Testis (tissue), 2 donors: ENCODE measurements at regions not wholly inside any gene's neighbourhood (a gene's known extent, or its start where the extent isn't known, plus 50 kb on each side); places are given as distances from the start of the nearest gene placed in this dataset.

ENCODE experiments used
- POLR2A ChIP-seq: fragments of 450-650 bp; IDR thresholded peaks from one replicate; pipeline ENCODE4 v1.6.1; 2017; ENCODE audit warnings: antibody characterized with exemption, mild to moderate bottlenecking, moderate library complexity
- TF ChIP-seq, protein P1 (sequence below), 3 experiments: fragments of 450-650 bp in 2 of 3; fragments of 200-600 bp in 1 of 3; sonication (generic) in 1 of 3; IDR thresholded peaks; one replicate each; pipeline ENCODE4 v1.5.1; 2016 to 2019; ENCODE audit warnings: antibody characterized with exemption in 3 of 3, mild to moderate bottlenecking in 2 of 3, moderate library complexity in 1 of 3

DNA sequence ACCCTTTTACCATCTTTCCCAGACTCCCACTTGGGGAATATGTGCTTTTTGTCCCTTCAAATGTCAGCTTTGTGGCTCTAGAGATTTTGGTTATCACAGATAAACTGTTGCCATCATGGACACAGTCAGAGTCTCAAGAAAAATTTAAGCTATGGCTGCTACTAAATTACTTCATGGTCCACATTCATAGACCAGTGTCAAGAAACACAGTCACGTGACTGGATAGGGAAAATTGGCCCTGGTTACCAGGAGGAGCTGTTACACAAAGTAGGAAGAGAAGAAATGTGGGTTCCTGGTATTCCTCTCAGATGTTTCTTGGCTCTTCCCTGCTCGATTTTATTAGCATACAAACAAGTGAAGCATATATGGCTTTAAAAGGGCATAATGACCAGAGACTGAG, 348.9 kb downstream of the NDFIP2 start:
- TF ChIP-seq, protein P1, sequence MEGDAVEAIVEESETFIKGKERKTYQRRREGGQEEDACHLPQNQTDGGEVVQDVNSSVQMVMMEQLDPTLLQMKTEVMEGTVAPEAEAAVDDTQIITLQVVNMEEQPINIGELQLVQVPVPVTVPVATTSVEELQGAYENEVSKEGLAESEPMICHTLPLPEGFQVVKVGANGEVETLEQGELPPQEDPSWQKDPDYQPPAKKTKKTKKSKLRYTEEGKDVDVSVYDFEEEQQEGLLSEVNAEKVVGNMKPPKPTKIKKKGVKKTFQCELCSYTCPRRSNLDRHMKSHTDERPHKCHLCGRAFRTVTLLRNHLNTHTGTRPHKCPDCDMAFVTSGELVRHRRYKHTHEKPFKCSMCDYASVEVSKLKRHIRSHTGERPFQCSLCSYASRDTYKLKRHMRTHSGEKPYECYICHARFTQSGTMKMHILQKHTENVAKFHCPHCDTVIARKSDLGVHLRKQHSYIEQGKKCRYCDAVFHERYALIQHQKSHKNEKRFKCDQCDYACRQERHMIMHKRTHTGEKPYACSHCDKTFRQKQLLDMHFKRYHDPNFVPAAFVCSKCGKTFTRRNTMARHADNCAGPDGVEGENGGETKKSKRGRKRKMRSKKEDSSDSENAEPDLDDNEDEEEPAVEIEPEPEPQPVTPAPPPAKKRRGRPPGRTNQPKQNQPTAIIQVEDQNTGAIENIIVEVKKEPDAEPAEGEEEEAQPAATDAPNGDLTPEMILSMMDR (IDR thresholded peaks at IDR 0.05) = no peak
- TF ChIP-seq POLR2A = no peak
